ENCODE measurements at regions not wholly inside any gene's neighbourhood (a gene's known extent, or its start where the extent isn't known, plus 50 kb on each side); places are given as distances from the start of the nearest gene placed in this dataset.
"Not testable (repeated sequence)": the region's sequence is repeated elsewhere in the genome, so short reads cannot be mapped to it uniquely, and the experiment has no call there.

DNA sequence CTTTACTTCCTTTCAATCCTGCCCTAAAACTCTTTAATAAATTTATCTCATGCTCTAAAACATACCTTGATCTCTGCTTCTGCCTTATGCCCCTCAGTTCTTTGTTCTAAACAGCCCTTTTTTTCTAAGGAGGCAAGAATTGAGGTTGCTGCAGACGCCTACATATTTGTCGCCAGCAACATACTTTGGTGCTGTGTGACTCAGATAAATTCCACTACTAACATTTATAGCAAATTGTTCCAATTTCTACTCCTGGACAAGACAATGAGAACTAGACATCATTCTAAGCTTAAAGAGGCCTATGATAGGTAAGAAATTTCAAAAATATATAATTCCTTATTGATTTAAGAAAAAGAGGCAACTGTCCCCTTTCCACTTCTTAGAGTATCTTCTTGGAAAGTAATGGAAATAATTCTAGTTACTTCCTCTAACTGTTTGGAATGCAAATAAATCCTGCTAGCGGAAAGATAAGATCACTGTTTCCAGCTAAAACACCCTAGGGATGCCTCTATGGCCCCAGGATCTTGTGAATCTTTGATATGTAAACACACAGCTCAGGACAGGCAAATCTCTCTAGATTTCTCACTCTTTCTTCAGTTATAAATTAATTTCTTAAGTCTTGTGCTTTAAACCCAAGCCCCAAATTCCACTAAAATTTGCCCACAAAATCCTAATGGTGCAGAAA is 869.1 kb downstream of the KCNT2 start:
- no peak for DNase-seq

DNA sequence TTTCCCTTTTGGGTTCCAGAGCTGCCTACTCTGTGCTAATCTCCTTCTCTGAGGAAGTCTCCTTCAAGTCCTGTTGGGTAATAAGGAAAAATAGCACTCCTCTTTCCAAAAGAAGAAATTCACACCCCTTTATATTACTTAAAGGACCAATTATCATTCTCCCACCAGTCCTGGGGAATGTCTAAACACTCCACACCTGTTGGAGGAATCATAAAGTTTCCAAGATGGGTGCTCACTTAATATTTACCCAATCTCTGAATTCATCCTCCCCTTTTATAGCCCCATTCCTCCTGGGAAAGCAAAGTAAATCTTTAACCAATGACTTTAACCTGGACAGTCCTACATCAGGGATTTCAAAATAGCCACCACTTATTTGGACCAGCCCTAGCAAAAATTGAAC is 873.1 kb downstream of the KCNT2 start:
- DNase-seq, result no peak

DNA sequence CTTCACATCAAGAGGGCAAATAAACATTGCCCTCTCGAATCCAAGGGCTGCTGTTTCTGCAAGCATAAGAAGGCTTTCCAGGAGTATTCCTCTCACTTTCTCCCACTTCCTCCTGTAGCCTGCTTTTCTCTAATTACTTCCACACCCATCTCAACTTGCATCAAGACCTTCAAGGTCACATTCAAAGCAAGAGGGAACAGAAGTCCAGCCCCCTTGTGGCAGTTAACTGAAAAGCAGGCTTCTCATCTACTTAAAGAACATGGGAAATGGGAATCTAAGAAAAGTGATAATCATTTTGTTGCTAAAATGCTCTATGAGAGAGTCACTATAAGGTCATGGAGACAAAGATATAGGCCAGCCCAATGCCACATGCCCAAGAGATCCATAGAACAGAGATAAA is 874.4 kb downstream of the KCNT2 start:
- DNase-seq, result no peak

DNA sequence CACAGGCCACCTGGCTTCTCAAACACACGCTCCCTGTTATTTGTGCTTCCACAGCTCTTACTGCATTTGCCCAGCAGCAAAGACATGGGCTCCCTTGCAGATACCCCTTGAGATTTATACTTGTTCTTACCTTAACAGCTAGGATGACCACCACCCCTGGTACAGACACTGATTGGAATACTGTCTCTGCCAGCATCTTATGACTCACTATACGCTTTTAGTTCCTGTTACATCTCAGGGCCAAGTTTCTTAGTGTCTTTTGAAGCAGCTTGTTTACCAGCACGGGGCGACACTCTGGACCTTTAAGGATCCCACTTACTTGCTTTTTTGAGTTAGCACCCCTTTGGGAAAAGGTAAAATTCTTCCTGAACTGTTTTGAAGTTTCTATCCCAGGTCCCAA is 874.8 kb downstream of the KCNT2 start:
- no peak for DNase-seq

- DNase-seq, result no peak
Observed at GRCh38 chr1:195731385-195731784, 876.9 kb downstream of the KCNT2 start.

- DNase-seq, result no peak
Observed at GRCh38 chr1:195723796-195724194, 884.4 kb downstream of the KCNT2 start.

DNA sequence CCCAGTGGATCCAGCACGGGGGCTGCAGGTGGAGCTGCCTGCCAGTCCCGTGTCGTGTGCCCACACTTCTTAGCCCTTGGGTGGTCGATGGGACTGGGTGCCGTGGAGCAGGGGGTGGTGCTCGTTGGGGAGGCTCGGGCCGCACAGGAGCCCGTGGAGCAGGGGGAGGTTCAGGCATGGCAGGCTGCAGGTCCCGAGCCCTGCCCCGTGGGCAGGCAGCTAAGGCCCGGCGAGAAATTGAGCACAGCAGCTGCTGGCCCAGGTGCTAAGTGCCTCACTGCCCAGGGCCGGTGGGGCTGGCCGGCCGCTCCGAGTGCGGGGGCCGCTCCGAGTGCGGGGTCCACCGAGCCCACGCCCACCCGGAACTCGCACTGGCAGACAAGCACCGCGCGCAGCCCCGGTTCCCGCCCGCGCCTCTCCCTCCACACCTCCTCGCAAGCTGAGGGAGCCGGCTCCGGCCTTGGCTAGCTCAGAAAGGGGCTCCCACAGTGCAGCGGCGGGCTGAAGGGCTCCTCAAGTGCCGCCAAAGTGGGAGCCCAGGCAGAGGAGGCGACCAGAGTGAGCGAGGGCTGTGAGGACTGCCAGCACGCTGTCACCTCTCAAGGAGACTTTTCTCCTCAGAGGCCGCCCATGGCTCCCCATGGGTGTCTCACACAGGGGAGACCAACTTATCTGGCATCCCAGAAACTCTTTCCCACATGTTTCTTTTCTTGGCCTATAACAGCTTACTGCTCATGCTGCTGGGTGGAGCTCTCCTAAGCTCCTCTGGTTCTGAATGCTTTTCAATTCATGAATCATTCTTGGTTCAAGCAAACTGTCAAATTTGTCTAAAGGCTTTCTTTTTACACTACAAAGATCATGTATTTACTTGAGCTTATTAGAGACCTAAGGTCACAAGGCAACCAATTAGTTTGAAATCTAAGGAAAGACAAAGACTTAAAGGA is 885.1 kb downstream of the KCNT2 start:
- not testable (repeated sequence) for DNase-seq

GRCh38 chr1:195722146-195722545 is 886.1 kb downstream of the KCNT2 start:
- DNase-seq, result not testable (repeated sequence)

DNA sequence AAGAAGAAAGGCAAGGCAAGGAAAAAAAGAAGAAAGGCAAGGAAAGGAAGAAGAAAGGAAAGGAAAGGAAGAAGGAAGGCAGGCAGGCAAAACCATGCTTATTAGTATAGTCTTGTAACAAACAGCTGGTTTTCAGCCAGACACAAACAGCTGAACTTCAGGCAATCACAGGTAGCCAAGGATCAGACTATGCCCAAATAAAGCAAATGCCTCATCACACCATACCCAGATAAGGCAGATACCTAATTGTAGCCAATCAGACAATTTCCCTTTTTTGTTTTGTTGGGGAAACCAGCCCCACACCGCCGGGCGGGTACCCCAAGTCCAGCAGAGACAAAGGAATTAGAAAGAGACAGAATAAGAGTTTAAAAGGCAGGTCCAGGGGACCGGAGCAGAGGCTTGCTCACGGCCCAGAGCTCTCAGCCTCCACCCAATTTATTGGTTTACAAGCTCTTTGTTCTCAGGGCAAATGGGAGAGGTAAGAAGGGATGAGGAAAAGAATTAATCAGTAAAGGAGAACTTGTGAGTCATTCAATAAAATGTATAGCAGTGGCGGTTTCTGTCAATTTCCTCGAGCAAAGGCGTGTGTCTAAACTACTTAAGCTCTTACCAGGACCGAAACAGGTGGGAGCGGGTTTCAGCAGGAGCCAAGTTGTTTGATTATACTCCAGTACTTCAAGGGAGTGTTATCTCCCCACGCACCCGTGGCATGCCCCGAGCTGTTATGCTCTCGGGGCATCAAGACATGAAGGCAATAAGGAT is 886.8 kb downstream of the KCNT2 start:
- no peak for DNase-seq

DNA sequence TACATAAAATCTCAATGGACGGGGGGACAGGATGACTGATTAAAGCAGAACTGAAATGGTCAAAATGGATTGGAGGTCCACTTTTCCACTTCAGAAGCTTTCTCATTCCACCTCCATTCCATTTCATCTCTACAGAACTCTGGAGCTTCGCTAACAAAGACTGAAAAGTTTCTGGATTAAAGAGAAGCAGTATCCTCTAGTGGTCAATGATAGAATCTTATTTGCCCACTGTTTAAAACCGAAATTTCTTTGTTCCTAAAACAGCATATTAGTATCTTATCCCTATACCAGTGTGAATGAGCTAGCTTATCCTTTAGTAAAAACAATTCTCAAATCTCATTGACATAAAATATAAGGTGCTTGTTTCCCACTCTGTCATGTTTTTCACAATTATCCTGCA is 890.6 kb downstream of the KCNT2 start:
- DNase-seq, result no peak

DNA sequence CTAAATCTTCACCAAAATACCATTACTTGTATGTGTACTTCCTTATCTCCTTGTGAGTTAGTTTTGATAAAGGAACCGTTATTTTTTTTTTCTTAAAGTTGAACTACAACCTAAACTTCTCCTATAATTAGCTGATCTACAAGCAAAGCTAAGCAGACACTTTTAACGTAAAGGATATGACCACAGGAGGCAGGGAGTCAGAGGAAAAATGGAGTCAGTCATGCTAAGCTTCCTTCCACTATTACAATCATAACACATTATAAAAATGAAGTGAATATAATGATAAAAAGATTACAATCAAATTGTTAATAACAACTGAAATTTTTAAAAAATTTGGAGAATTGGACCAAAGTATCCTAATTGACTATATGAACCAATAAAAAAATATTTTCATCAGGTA is 892.6 kb downstream of the KCNT2 start:
- no peak for DNase-seq

DNA sequence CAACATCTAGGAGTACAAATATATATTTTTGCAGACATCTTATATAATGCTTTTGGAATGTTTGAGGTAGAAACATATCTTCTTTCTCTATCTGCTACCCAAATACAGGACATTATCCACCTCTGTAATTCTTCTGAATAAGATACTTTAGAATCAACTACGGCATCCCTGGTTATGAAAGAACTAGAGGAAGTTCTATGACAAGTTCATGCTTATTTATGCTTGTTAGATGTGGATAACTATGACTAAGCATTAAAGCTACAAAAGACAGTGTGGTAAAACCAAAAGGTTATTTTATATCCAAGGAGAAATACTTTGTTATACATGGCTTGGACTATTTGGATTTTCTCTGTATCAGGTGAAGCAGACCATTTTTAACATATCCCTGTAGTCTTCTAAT is 894.0 kb downstream of the KCNT2 start:
- DNase-seq, result no peak

DNA sequence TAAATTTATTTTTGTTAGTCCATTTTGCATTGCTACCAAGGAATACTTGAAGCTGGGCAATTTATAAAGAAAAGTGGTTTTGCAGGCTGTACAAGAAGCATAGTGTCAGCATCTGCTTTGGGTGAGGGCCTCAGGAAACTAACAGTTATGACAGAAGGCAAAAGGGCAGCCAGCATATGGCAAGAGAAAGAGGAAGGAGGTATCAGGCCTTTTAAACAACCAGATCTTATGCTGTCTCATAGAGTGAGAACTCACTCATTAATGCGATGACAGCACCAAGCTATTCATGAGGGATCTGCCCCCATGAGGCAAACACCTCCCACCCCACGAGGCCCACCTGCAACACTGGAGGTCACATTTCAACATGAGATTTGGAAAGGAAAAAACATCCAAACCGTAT is 898.4 kb downstream of the KCNT2 start:
- DNase-seq, result no peak

DNA sequence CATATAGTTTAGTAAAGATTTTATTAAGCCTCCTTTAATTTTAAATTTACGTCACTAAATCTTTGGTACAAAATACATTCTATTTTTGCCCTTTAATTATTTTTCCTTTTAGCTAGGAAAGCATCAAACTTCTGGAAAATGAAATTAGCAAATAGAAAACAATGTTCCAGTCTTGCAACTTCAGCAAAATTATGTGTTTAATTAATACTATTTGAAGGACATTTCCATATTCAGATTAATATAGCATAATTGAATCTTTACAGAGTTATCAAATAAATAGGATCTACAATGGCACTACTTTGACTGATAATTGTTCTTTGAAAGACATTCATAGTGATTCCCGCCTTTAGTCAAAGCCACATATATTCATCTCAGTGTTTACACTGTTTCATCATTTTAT is 904.2 kb downstream of the KCNT2 start:
- no peak for DNase-seq

- DNase-seq, result no peak
Observed at GRCh38 chr1:195701149-195701548, 907.1 kb downstream of the KCNT2 start.

GRCh38 chr1:195697130-195697529 is 911.1 kb downstream of the KCNT2 start:
- no peak for DNase-seq

DNA sequence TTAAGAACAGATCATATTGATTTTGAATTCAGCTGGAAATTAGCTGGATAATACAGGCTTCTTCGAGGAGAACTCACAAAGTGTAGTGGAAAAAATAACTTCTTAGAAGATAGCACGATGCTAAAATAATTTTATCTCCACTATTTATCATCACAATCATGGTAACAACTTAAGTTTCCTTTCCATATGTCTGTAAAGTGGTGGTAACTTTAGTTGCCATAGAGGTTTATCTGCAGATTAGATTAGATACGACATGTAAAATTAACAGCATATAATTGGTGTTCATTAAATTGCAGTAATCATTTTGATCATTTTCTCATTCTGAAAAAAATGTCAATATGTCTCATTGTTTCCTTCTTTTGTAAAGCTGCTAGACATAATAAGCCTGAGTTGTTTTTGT is 921.5 kb downstream of the KCNT2 start:
- DNase-seq, result no peak

- DNase-seq, result no peak
Observed at GRCh38 chr1:195664628-195665027, 943.6 kb downstream of the KCNT2 start.

DNA sequence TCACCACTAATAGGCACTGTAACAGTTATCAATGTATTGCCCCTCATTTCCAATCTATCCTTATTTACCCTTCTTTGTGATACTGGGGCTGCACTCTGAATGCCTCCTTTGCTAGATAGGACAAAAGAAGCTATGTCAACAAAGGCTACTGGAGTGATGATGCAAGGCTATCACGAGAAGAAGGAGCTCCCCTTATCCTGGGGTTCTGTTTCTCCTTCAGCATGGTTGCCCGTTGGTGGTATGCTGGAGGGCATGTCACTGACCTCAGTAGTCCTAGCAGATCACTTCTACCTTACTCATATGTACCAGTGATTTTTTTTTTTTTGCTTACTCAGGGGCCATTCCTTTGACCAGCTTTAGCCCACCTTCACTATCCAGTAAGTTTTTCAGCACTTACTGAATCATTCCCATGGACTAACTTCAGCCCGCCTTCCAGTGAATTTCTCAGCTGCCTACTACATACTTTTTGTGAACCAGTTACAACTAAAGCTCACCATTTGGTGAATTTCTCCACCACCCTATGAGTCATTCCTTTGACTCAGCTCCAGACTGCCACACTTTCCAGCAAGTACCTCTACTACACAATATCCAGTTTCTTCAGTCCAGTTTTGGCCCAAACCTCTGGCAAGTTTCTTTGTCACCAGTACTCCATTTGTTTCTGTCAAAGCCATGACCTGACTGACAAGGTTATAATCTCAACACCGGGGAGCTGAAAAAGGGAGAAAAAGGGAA is 944.5 kb downstream of the KCNT2 start:
- no peak for DNase-seq

GRCh38 chr1:195656780-195657179 is 951.5 kb downstream of the KCNT2 start:
- no peak for DNase-seq

GRCh38 chr1:195648875-195649274 is 959.4 kb downstream of the KCNT2 start:
- not testable (repeated sequence) for DNase-seq

- no peak for DNase-seq
Observed at GRCh38 chr1:195637539-195637938, 970.7 kb downstream of the KCNT2 start.

GRCh38 chr1:195618287-195618686 is 990.0 kb downstream of the KCNT2 start:
- no peak for DNase-seq
